NB4 (cell line): ENCODE measurements at regions not wholly inside any gene's neighbourhood (a gene's known extent, or its start where the extent isn't known, plus 50 kb on each side); places are given as distances from the start of the nearest gene placed in this dataset.

ENCODE experiments used
- DNase-seq: peaks from one replicate; pipeline ENCODE4 v3.0.0; 2010; ENCODE audit warnings: low read depth
- H3K4me3 ChIP-seq: one replicate; pipeline ENCODE4 v1.5.1; 2011; ENCODE audit warnings: mild to moderate bottlenecking, low read depth, low read length, moderate library complexity
- MYC ChIP-seq: IDR thresholded peaks from 2 replicates; pipeline ENCODE4 v1.6.1; 2011; ENCODE audit warnings: low read depth, low read length
- POLR2A ChIP-seq: IDR thresholded peaks from 2 replicates; pipeline ENCODE4 v1.6.1; 2011; ENCODE audit warnings: mild to moderate bottlenecking; ENCODE audit not compliant: insufficient read length; ENCODE audit errors: extremely low read depth
- TF ChIP-seq, protein P1 (sequence below): IDR thresholded peaks from one replicate; pipeline ENCODE4 v1.5.1; 2012; ENCODE audit warnings: low read depth, low read length
- TF ChIP-seq, protein P2 (sequence below): IDR thresholded peaks from 2 replicates; pipeline ENCODE4 v1.6.1; 2011; ENCODE audit warnings: low read depth, low read length

DNA sequence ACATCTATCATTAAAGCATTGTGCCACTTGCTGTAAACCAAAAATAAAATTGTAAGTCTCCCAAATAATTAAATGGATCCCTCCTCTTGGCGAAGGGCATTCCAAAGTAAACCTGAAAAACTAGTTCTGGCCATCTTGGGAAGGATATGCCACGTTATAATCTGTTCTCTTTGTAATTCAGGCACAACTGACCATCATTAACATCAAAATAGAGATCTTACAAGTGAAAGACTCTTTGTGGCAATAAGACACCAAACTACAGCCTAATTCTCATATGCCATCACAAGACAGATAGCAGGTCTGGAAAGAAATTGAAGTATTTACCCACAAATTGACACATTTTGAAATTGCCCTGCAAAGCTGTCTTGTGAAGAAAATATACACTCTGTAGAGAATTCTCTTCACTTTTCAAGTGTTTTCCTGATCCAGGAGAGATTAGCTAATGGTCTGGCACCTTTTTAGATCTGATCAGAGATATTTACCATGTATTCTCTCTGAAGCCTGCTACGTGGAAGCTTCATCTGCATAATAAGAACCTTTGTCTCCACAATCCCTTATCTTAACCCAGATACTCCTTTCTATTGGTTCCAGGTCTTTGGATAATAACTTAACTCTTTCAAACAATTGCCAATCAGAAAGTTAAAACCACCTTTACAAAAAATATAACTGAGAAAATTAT, 630.4 kb upstream of the CCDC179 start:
- no peak for DNase-seq
- no peak overlapping the region for H3K4me3 ChIP-seq
- TF ChIP-seq MYC, result no peak
- TF ChIP-seq, protein P1, sequence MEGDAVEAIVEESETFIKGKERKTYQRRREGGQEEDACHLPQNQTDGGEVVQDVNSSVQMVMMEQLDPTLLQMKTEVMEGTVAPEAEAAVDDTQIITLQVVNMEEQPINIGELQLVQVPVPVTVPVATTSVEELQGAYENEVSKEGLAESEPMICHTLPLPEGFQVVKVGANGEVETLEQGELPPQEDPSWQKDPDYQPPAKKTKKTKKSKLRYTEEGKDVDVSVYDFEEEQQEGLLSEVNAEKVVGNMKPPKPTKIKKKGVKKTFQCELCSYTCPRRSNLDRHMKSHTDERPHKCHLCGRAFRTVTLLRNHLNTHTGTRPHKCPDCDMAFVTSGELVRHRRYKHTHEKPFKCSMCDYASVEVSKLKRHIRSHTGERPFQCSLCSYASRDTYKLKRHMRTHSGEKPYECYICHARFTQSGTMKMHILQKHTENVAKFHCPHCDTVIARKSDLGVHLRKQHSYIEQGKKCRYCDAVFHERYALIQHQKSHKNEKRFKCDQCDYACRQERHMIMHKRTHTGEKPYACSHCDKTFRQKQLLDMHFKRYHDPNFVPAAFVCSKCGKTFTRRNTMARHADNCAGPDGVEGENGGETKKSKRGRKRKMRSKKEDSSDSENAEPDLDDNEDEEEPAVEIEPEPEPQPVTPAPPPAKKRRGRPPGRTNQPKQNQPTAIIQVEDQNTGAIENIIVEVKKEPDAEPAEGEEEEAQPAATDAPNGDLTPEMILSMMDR, result no peak
- TF ChIP-seq POLR2A, result no peak
- TF ChIP-seq, protein P2, sequence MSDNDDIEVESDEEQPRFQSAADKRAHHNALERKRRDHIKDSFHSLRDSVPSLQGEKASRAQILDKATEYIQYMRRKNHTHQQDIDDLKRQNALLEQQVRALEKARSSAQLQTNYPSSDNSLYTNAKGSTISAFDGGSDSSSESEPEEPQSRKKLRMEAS, result no peak

DNA sequence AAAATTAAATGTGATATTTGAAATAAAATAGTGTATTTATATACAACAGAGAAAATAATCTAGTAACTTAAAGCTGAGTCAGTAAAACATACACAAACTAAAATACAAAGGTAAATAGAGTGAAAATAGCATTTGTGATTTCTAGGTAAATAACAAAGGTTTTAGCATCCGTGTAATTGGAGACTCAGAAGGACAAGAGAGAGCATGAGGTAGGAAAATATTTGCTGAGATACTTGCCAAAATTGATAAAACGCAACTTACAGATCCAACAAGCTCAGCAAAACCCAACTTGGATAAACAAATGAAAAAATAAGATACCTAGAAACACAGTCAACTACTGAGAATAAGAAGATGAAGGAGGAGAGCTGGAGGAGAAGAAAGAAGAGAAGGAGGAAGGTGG, 634.7 kb upstream of the CCDC179 start:
- no peak for DNase-seq
- H3K4me3 ChIP-seq, result no peak overlapping the region
- TF ChIP-seq POLR2A, result no peak
- TF ChIP-seq, protein P1, result no peak
- TF ChIP-seq, protein P2, result no peak
- no peak for TF ChIP-seq MYC

DNA sequence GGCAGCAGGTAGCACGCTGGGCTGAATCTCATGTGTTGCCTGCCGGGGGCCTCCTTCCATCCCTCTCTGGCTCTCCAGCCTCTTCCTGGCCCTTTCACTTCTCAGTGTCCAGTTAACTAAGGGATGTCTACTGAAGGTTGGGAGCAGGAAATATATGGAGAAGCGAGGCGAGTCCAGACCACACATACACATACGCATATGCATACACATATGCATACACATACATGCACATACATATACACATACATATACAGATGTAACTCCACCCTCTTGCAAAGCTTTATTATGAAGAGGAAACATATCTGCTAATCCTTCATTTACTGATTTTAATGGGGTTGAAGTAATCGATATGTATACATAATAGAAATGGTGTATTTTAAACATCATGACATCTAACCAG, 636.1 kb upstream of the CCDC179 start:
- no peak overlapping the region for H3K4me3 ChIP-seq
- no peak for DNase-seq
- TF ChIP-seq, protein P2, result no peak
- TF ChIP-seq, protein P1, result no peak
- no peak for TF ChIP-seq POLR2A
- no peak for TF ChIP-seq MYC

DNA sequence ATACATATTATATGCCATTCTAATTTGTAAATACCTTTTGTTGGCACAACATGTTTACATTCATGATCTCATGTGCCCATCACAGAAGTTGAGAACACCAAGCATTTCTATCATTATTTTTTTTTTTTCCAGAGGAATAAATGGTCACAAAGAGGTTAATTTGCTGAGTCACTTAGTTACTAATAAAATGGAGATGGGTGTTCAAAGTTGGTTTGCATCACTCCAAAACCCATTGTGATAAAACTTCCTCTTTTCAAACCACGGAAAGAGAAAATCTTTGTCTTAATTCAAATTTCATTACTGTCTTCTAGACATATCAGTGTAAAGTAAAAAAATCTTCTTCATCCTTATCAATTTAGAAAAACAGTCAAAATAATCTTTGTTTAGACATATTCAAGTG, 636.8 kb upstream of the CCDC179 start:
- DNase-seq, result peak; percentile 57
- no peak for TF ChIP-seq POLR2A
- TF ChIP-seq, protein P2, result no peak
- TF ChIP-seq MYC, result no peak
- TF ChIP-seq, protein P1, result no peak
- no peak overlapping the region for H3K4me3 ChIP-seq

DNA sequence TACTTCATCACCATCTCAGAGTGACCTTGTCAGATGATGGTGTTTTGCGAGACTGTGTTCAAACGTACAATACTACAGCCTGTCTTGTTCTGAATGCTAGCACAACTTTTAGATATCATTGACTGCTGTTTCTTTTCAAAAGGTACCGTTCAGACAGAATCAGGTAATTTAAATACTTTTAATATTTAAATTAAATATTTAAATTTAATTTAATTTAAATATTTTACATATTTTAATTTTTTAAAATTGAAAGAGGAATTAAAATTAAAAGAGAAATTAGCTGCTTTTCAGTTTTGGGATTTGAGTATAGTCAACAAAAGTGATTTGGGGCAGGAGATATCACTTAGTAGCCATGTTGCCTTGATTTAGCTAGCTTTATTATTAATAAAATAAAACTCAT, 642.1 kb upstream of the CCDC179 start:
- no peak for DNase-seq
- TF ChIP-seq, protein P1, result no peak
- TF ChIP-seq POLR2A, result no peak
- TF ChIP-seq, protein P2, result no peak

DNA sequence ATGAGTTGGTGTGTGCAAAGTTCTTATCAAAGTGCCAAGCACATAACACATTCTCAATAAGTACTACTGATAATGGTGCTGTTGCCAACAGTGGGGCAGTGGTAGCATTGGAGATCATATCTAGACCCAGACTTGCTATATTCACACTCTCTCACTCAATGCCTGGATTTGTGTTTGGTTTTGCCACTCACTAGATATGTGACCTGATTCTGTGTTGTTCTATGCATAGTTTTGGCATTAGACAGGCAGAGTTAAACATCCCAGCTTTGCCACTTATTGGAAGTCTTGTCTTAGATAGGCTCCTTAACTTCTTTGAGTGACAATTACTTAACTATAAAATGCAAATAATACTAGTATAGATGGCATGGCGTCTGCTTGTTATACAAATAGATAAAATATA, 642.6 kb upstream of the CCDC179 start:
- no peak for DNase-seq
- TF ChIP-seq MYC, result no peak
- TF ChIP-seq, protein P2, result no peak
- TF ChIP-seq, protein P1, result no peak
- TF ChIP-seq POLR2A, result no peak
- H3K4me3 ChIP-seq, result no peak overlapping the region

More for the DNA sequence above, 642.1 kb upstream of the CCDC179 start:
- H3K4me3 ChIP-seq, result no peak overlapping the region
